H1 (cell line): ENCODE measurements at regions not wholly inside any gene's neighbourhood (a gene's known extent, or its start where the extent isn't known, plus 50 kb on each side); places are given as distances from the start of the nearest gene placed in this dataset.

ENCODE experiments used
- CTCF ChIA-PET: fragments of 300-600 bp; sonication (Branson Sonifier 250); formaldehyde crosslinking; loops from one replicate; lab custom pipeline; 2021; ENCODE audit not compliant: partially characterized antibody; lab: Charles Lee
- POLR2A ChIA-PET: fragments of 300-600 bp; sonication (Branson Sonifier 250); formaldehyde crosslinking; loops from one replicate; lab custom pipeline; 2021; ENCODE audit warnings: inconsistent platforms; ENCODE audit not compliant: partially characterized antibody; lab: Charles Lee
- DNase-seq, 2 experiments: peaks; one replicate each; pipeline versions ENCODE4 v3.0.0 to v3.0.0-alpha.2; 2010 to 2022; ENCODE audit warnings: low spot score in 2 of 2, low read depth in 1 of 2, mixed read lengths in 1 of 2
- FAIRE-seq: peaks from 2 replicates; lab custom pipeline; 2011; peaks lifted over from hg19 to GRCh38; lab: Jason Lieb, UNC
- H2AFZ ChIP-seq: 2 replicates; pipeline ENCODE4 v1.8.1; 2012; ENCODE audit warnings: low read length, inconsistent platforms
- H2AK5ac ChIP-seq: 2 replicates; pipeline ENCODE4 v1.6.1; 2013; ENCODE audit warnings: low read depth, low read length
- H2BK120ac ChIP-seq: replicated peaks from 2 replicates; pipeline ENCODE3; 2013; ENCODE audit warnings: low read depth, low read length, inconsistent platforms
- H2BK12ac ChIP-seq: 2 replicates; pipeline ENCODE4 v1.6.1; 2013; ENCODE audit warnings: low read depth, low read length
- H2BK15ac ChIP-seq: 2 replicates; pipeline ENCODE4 v1.6.1; 2013; ENCODE audit warnings: low read length
- H2BK20ac ChIP-seq: 2 replicates; pipeline ENCODE4 v1.6.1; 2013; ENCODE audit warnings: low read length
- H2BK5ac ChIP-seq: 2 replicates; pipeline ENCODE4 v1.6.1; 2013; ENCODE audit warnings: low read depth, low read length
- H3K14ac ChIP-seq: 2 replicates; pipeline ENCODE4 v1.6.1; 2013; ENCODE audit warnings: inconsistent platforms; ENCODE audit not compliant: insufficient read length
- H3K18ac ChIP-seq: 2 replicates; pipeline ENCODE4 v1.6.1; 2013; ENCODE audit warnings: low read length; ENCODE audit errors: extremely low read depth
- H3K23ac ChIP-seq: 2 replicates; pipeline ENCODE4 v1.6.1; 2013; ENCODE audit warnings: inconsistent platforms; ENCODE audit not compliant: insufficient read length
- H3K23me2 ChIP-seq: 2 replicates; pipeline ENCODE4 v1.6.1; 2013; ENCODE audit warnings: low read depth, low read length
- H3K27ac ChIP-seq: 2 replicates; pipeline ENCODE4 v1.6.1; 2011; ENCODE audit warnings: low read depth, low read length, inconsistent platforms
- H3K27me3 ChIP-seq, 4 experiments: replicated peaks in 1 of 4; 1 replicate in 1 of 4; 2 replicates in 3 of 4; pipeline versions ENCODE4 v1.6.1 to v1.8.1; 2011 to 2013; ENCODE audit warnings: low read length in 3 of 4, mild to moderate bottlenecking in 3 of 4, inconsistent platforms in 2 of 4, mixed read lengths in 2 of 4, moderate library complexity in 1 of 4; ENCODE audit not compliant: control insufficient read depth in 3 of 4, insufficient read depth in 3 of 4; ENCODE audit errors: extremely low read depth in 1 of 4
- H3K36me3 ChIP-seq, 4 experiments: 2 replicates each; pipeline versions ENCODE4 v1.6.1 to v1.8.1; 2011 to 2013; ENCODE audit warnings: mild to moderate bottlenecking in 4 of 4, low read length in 3 of 4, moderate library complexity in 2 of 4, control low read depth in 1 of 4, inconsistent platforms in 1 of 4; ENCODE audit not compliant: insufficient read depth in 4 of 4, control insufficient read depth in 2 of 4
- H3K4ac ChIP-seq: replicated peaks from 2 replicates; pipeline ENCODE3; 2013; ENCODE audit warnings: low read length, low read depth, mixed read lengths, inconsistent platforms; ENCODE audit not compliant: insufficient read length
- H3K4me1 ChIP-seq, 4 experiments: replicated peaks in 1 of 4; 1 replicate in 1 of 4; 2 replicates in 3 of 4; pipeline versions ENCODE4 v1.6.1 to v1.8.1; 2011 to 2013; ENCODE audit warnings: low read length in 3 of 4, inconsistent platforms in 2 of 4, mixed read lengths in 1 of 4; ENCODE audit not compliant: insufficient read depth in 4 of 4, control insufficient read depth in 3 of 4
- H3K4me2 ChIP-seq, 2 experiments: 2 replicates each; pipeline versions ENCODE4 v1.6.1 to v1.8.1; 2011 to 2013; ENCODE audit warnings: low read depth in 2 of 2, low read length in 2 of 2, control low read depth in 1 of 2, inconsistent platforms in 1 of 2, mild to moderate bottlenecking in 1 of 2; ENCODE audit not compliant: insufficient read depth in 1 of 2
- H3K4me3 ChIP-seq, 4 experiments: fragments of 200-600, 300-600 bp in 1 of 4; sonication (generic), shearing (Covaris generic), sonication (Bioruptor Twin) in 1 of 4; 2 replicates each; pipeline versions ENCODE4 v1.5.1 to v1.8.1; 2011 to 2016; ENCODE audit warnings: low read length in 4 of 4, low read depth in 3 of 4, control low read depth in 2 of 4, inconsistent platforms in 2 of 4, mild to moderate bottlenecking in 2 of 4, mixed read lengths in 1 of 4, moderate library complexity in 1 of 4; ENCODE audit not compliant: insufficient read depth in 2 of 4; ENCODE audit errors: extremely low read depth in 1 of 4
- H3K56ac ChIP-seq: replicated peaks from 2 replicates; pipeline ENCODE3; 2013; ENCODE audit warnings: low read depth, mild to moderate bottlenecking, mixed read lengths, low read length, inconsistent platforms; ENCODE audit not compliant: insufficient read length
- H3K79me1 ChIP-seq: 2 replicates; pipeline ENCODE4 v1.6.1; 2013; ENCODE audit warnings: low read depth, low read length, control low read depth
- H3K79me2 ChIP-seq, 2 experiments: 2 replicates each; pipeline versions ENCODE4 v1.6.1 to v1.8.1; 2012 to 2013; ENCODE audit warnings: low read length in 2 of 2, mild to moderate bottlenecking in 2 of 2, inconsistent platforms in 1 of 2; ENCODE audit not compliant: insufficient read depth in 2 of 2, control insufficient read depth in 1 of 2
- H3K9ac ChIP-seq, 4 experiments: replicated peaks in 1 of 4; 1 replicate in 1 of 4; 2 replicates in 3 of 4; pipeline versions ENCODE4 v1.6.1 to v1.8.1; 2011 to 2013; ENCODE audit warnings: low read depth in 3 of 4, low read length in 3 of 4, control low read depth in 2 of 4, mild to moderate bottlenecking in 2 of 4, moderate library complexity in 2 of 4, inconsistent platforms in 1 of 4; ENCODE audit errors: extremely low read depth in 1 of 4
- H3K9me3 ChIP-seq, 2 experiments: 2 replicates each; pipeline versions ENCODE4 v1.6.1 to v1.8.1; 2012 to 2013; ENCODE audit warnings: mild to moderate bottlenecking in 2 of 2, moderate library complexity in 2 of 2, control low read depth in 1 of 2, inconsistent platforms in 1 of 2, low read depth in 1 of 2, low read length in 1 of 2, mixed read lengths in 1 of 2; ENCODE audit not compliant: insufficient read depth in 2 of 2
- H4K20me1 ChIP-seq, 2 experiments: replicated peaks in 1 of 2; 2 replicates each; pipeline versions ENCODE3 to v1.8.1; 2011 to 2013; ENCODE audit warnings: inconsistent platforms in 2 of 2, low read length in 2 of 2, mild to moderate bottlenecking in 1 of 2; ENCODE audit not compliant: insufficient read depth in 2 of 2, control insufficient read depth in 1 of 2
- H4K5ac ChIP-seq: 2 replicates; pipeline ENCODE4 v1.6.1; 2013; ENCODE audit warnings: low read length, low read depth, mixed read lengths, inconsistent platforms; ENCODE audit not compliant: insufficient read length
- H4K8ac ChIP-seq: 2 replicates; pipeline ENCODE4 v1.8.0; 2013; ENCODE audit warnings: mild to moderate bottlenecking, moderate library complexity, low read length, inconsistent platforms; ENCODE audit not compliant: insufficient read depth; ENCODE audit errors: extremely low read depth
- H4K91ac ChIP-seq: replicated peaks from 2 replicates; pipeline ENCODE3; 2013; ENCODE audit warnings: low read length, mixed read lengths, inconsistent platforms; ENCODE audit not compliant: insufficient read length
- FOSL1 ChIP-seq: IDR thresholded peaks from 2 replicates; pipeline ENCODE4 v1.6.1; 2011; ENCODE audit warnings: mild to moderate bottlenecking, low read depth, low read length, moderate library complexity; ENCODE audit not compliant: insufficient read depth
- MAX ChIP-seq: IDR thresholded peaks from 2 replicates; pipeline ENCODE4 v1.6.1; 2012; ENCODE audit warnings: inconsistent platforms
- NANOG ChIP-seq: IDR thresholded peaks from 2 replicates; pipeline ENCODE4 v1.6.1; 2011; ENCODE audit warnings: low read length, low read depth, mild to moderate bottlenecking, inconsistent platforms; ENCODE audit not compliant: insufficient read depth, poor library complexity, severe bottlenecking
- YY1 ChIP-seq: IDR thresholded peaks from 2 replicates; pipeline ENCODE4 v1.6.1; 2011; ENCODE audit warnings: low read depth, mild to moderate bottlenecking, low read length
- WGBS, 2 experiments: shearing (Covaris generic) in 1 of 2; methylation state at CpG; one replicate each; pipeline versions ENCODE4 v1.1.6 to v1.1.7; 2013 to 2015; ENCODE audit warnings: low lambda C conversion rate in 2 of 2, mixed read lengths in 2 of 2, inconsistent platforms in 1 of 2, low coverage in 1 of 2, missing lambda C conversion rate in 1 of 2; ENCODE audit not compliant: insufficient replicate concordance in 2 of 2, insufficient coverage in 1 of 2, insufficient read length in 1 of 2; ENCODE audit errors: extremely low coverage in 1 of 2, missing lambda C conversion rate in 1 of 2; 5-methylcytosine and 5-hydroxymethylcytosine counted together

- no peak overlapping the region for H2BK120ac ChIP-seq
- H2BK12ac ChIP-seq: no peak overlapping the region
- H3K18ac ChIP-seq: no peak overlapping the region
- no peaks in the 10 kb centered on the region for H3K36me3 ChIP-seq
- no peak for TF ChIP-seq FOSL1
- no peak for TF ChIP-seq YY1
- TF ChIP-seq NANOG: no peak
- no peak for TF ChIP-seq MAX
- H4K91ac ChIP-seq: no peak overlapping the region
- H2AFZ ChIP-seq: no peak overlapping the region
- no peak overlapping the region for H4K8ac ChIP-seq
- H3K9ac ChIP-seq: no peak overlapping the region
- no peak overlapping the region for H3K4me3 ChIP-seq
- 93% methylated on average over 2 of the region's 2 CpGs; no CpG with 5 or more reads in 1 of the 2 experiments for WGBS, 2 experiments
- no peaks in the 10 kb centered on the region for H3K27me3 ChIP-seq
- H3K4me1 ChIP-seq: no peaks in the 10 kb centered on the region
- no peaks in the 10 kb centered on the region for H3K79me1 ChIP-seq
- FAIRE-seq: no peak
- CTCF ChIA-PET: no interaction called here
- no peaks in the 10 kb centered on the region for H3K9me3 ChIP-seq
- no peak overlapping the region for H3K27ac ChIP-seq
- no peak for DNase-seq
- no peak overlapping the region for H3K4me2 ChIP-seq
- no peaks in the 10 kb centered on the region; a peak in 1 of 4 replicates for H3K79me2 ChIP-seq
- H3K23me2 ChIP-seq: no peaks in the 10 kb centered on the region
- H3K14ac ChIP-seq: no peak overlapping the region
- no peak overlapping the region for H4K5ac ChIP-seq
- H3K23ac ChIP-seq: no peak overlapping the region
- no peaks in the 10 kb centered on the region for H4K20me1 ChIP-seq
- no peak overlapping the region for H3K4ac ChIP-seq
- H2BK15ac ChIP-seq: no peak overlapping the region
- no peak overlapping the region for H2AK5ac ChIP-seq
- H2BK20ac ChIP-seq: no peak overlapping the region
- POLR2A ChIA-PET: no interaction called here
- no peak overlapping the region for H3K56ac ChIP-seq
- no peak overlapping the region for H2BK5ac ChIP-seq
Observed at GRCh38 chr1:57881639-57882038, 457.8 kb upstream of the DAB1 start.
